K562 (cell line): ENCODE measurements at regions not wholly inside any gene's neighbourhood (a gene's known extent, or its start where the extent isn't known, plus 50 kb on each side); places are given as distances from the start of the nearest gene placed in this dataset.

Source experiments
- ATAC-seq: fragments of 200-7000 bp; cut with Tn5 transposase; 3 replicates; pipeline ENCODE4 v1.9.1; 2020; ENCODE audit warnings: moderate library complexity
- BruUV-seq: library from RNA; stranded (reverse); fragments of 400-500 nt; replicated peaks from 2 replicates; lab custom pipeline; 2021; lab: Mats Ljungman, UMichigan
- CTCF ChIA-PET: fragments of 300-600 bp; formaldehyde crosslinking; extraction: SDS; loops from one replicate; lab custom pipeline; 2021; ENCODE audit warnings: low intra/inter-chr PET ratio; lab: Yijun Ruan, JAX
- POLR2A ChIA-PET: fragments of 300-600, 350-650 bp; sonication (Branson Sonifier 250); formaldehyde crosslinking; extraction: SDS; loops from one replicate; lab custom pipeline; 2021; ENCODE audit warnings: antibody characterized with exemption, inconsistent platforms; lab: Yijun Ruan, JAX
- DNase-seq, 4 experiments: peaks; one replicate each; pipeline versions ENCODE4 v3.0.0 to v3.0.0-alpha.2; 2011 to 2018; ENCODE audit warnings: low spot score in 3 of 4, mixed read lengths in 3 of 4; ENCODE audit errors: extremely low read depth in 1 of 4
- FAIRE-seq: peaks from 2 replicates; lab custom pipeline; 2011; peaks lifted over from hg19 to GRCh38; lab: Jason Lieb, UNC
- H2AFZ ChIP-seq: 2 replicates; pipeline ENCODE4 v1.6.0; 2011; ENCODE audit warnings: low read depth, low read length, control low read depth, inconsistent platforms
- H3K27ac ChIP-seq: fragments of 200-600 bp; 3 replicates; pipeline ENCODE4 v1.8.0; 2011; ENCODE audit warnings: low read depth, mild to moderate bottlenecking, control low read depth, inconsistent platforms, low read length, moderate library complexity, mixed read lengths; ENCODE audit errors: extremely low read depth
- H3K27me3 ChIP-seq, 2 experiments: fragments of 300-600 bp in 1 of 2; 2 replicates in 1 of 2; 3 replicates in 1 of 2; pipeline versions ENCODE4 v1.6.0 to v1.8.0; 2011; ENCODE audit warnings: inconsistent platforms in 2 of 2, low read length in 2 of 2, mild to moderate bottlenecking in 1 of 2, mixed read lengths in 1 of 2, moderate library complexity in 1 of 2; ENCODE audit not compliant: control insufficient read depth in 2 of 2, insufficient read depth in 2 of 2
- H3K36me3 ChIP-seq: fragments of 300-600 bp; 3 replicates; pipeline ENCODE4 v1.8.0; 2011; ENCODE audit warnings: mild to moderate bottlenecking, low read length, inconsistent platforms; ENCODE audit not compliant: control insufficient read depth, insufficient read depth
- H3K4me1 ChIP-seq, 2 experiments: fragments of 200-600 bp in 1 of 2; replicated peaks in 1 of 2; 2 replicates in 1 of 2; 3 replicates in 1 of 2; pipeline versions ENCODE4 v1.5.1 to v1.8.0; 2011; ENCODE audit warnings: inconsistent platforms in 2 of 2, low read length in 2 of 2, mild to moderate bottlenecking in 1 of 2, mixed read lengths in 1 of 2, moderate library complexity in 1 of 2; ENCODE audit not compliant: control insufficient read depth in 2 of 2, insufficient read depth in 2 of 2
- H3K4me2 ChIP-seq: 2 replicates; pipeline ENCODE4 v1.6.1; 2011; ENCODE audit warnings: low read length, control low read depth, inconsistent platforms, mixed read lengths; ENCODE audit not compliant: insufficient read depth
- H3K4me3 ChIP-seq: fragments of 200-600 bp; sonication (generic), shearing (Covaris generic); 2 replicates; pipeline ENCODE4 v1.5.1; 2016; ENCODE audit warnings: control low read depth, inconsistent platforms
- H3K79me2 ChIP-seq: fragments of 200-600 bp; 3 replicates; pipeline ENCODE4 v1.8.0; 2011; ENCODE audit warnings: low read length, inconsistent platforms; ENCODE audit not compliant: control insufficient read depth, insufficient read depth
- H3K9ac ChIP-seq, 2 experiments: 2 replicates each; pipeline versions ENCODE4 v1.6.0 to v1.6.1; 2011; ENCODE audit warnings: low read depth in 2 of 2, low read length in 2 of 2, control low read depth in 1 of 2, inconsistent platforms in 1 of 2, mild to moderate bottlenecking in 1 of 2, mixed read lengths in 1 of 2; ENCODE audit not compliant: insufficient read depth in 1 of 2
- H3K9me1 ChIP-seq: one replicate; pipeline ENCODE4 v1.6.0; 2011; ENCODE audit warnings: inconsistent platforms, mild to moderate bottlenecking, low read length, moderate library complexity; ENCODE audit not compliant: control insufficient read depth, insufficient read depth
- H3K9me3 ChIP-seq: replicated peaks from 2 replicates; pipeline ENCODE4 v1.5.1; 2011; ENCODE audit warnings: low read depth, low read length, inconsistent platforms; ENCODE audit not compliant: control insufficient read depth, insufficient read depth
- H4K20me1 ChIP-seq: replicated peaks from 2 replicates; pipeline ENCODE4 v1.6.1; 2011; ENCODE audit warnings: low read length, inconsistent platforms, mixed read lengths; ENCODE audit not compliant: control insufficient read depth, insufficient read depth
- ARID2 ChIP-seq: fragments of 450-650 bp; IDR thresholded peaks from 2 replicates; pipeline ENCODE4 v1.6.1; 2017; ENCODE audit warnings: antibody characterized with exemption, mild to moderate bottlenecking
- HDAC3 ChIP-seq: fragments of 450-650 bp; IDR thresholded peaks from 2 replicates; pipeline ENCODE4 v1.6.1; 2018; ENCODE audit warnings: borderline replicate concordance, mild to moderate bottlenecking, moderate library complexity; ENCODE audit not compliant: partially characterized antibody
- ZFP36 ChIP-seq: fragments of 150-350 bp; IDR thresholded peaks from 2 replicates; pipeline ENCODE4 v1.6.1; 2018; ENCODE audit warnings: low read length, low read depth; ENCODE audit not compliant: partially characterized antibody
- ZNF316 ChIP-seq: fragments of 450-650 bp; IDR thresholded peaks from 2 replicates; pipeline ENCODE4 v1.6.1; 2016
- WGBS: fragments of 100-300 bp; shearing (Covaris generic); methylation state at CpG from one replicate; pipeline ENCODE4 v1.1.6; 2016; ENCODE audit warnings: low coverage, mixed read lengths; ENCODE audit not compliant: insufficient coverage; ENCODE audit errors: missing lambda C conversion rate; 5-methylcytosine and 5-hydroxymethylcytosine counted together
- in situ Hi-C: fragments of 300-500 bp; cut with MboI; formaldehyde crosslinking; loops from 4 replicates; pipeline ENCODE4 v1.15.0; 2018; ENCODE audit warnings: inconsistent platforms, mixed read lengths
- intact Hi-C: fragments of 100-400 bp; cut with micrococcal nuclease; formaldehyde crosslinking; loops from 2 replicates; pipeline ENCODE4 v1.14.2; 2022

GRCh38 chr16:31767267-31767666 is 106.3 kb upstream of the ZNF267 start:
- no peak for ATAC-seq
- no peaks in the 10 kb centered on the region for H3K27me3 ChIP-seq
- no peak overlapping the region for H3K27ac ChIP-seq
- POLR2A ChIA-PET = no interaction called here
- no peaks in the 10 kb centered on the region for H3K9me3 ChIP-seq
- no peaks in the 10 kb centered on the region for H4K20me1 ChIP-seq
- no peak overlapping the region for H3K9ac ChIP-seq
- no peaks in the 10 kb centered on the region for H3K79me2 ChIP-seq
- no peak overlapping the region for H3K4me3 ChIP-seq
- FAIRE-seq = peak; percentile 19
- DNase-seq = no peak
- TF ChIP-seq ARID2 (no peak), ZNF316 (peak; percentile 32; the same call in 1 of the 2 replicates)
- intact Hi-C loops (no loop called here), in situ Hi-C loops (no loop called here)
- WGBS = 46% methylated on average over 10 of the region's 10 CpGs
- H3K9me1 ChIP-seq = no peaks in the 10 kb centered on the region
- H3K36me3 ChIP-seq = no peaks in the 10 kb centered on the region
- no peak overlapping the region for H3K4me2 ChIP-seq
- CTCF ChIA-PET = no interaction called here
- no peak overlapping the region for H2AFZ ChIP-seq
- H3K4me1 ChIP-seq = no peaks in the 10 kb centered on the region
- no TSS peak for BruUV-seq

- CTCF ChIA-PET = no interaction called here
These were observed 93.3 kb upstream of the ZNF267 start for GRCh38 chr16:31780342-31780741.

More at GRCh38 chr16:31780342-31780741, 93.3 kb upstream of the ZNF267 start:
- Histone ChIP-seq H3K79me2 (no peaks in the 10 kb centered on the region), H3K4me2 (no peak overlapping the region), H3K9me1 (no peaks in the 10 kb centered on the region), H3K9ac (no peak overlapping the region), H3K27ac (no peak overlapping the region), H3K27me3 (no peaks in the 10 kb centered on the region), H3K36me3 (no peaks in the 10 kb centered on the region), H3K9me3 (0 out of 2 replicates have a peak, but pooled peaks cover 3% of the 10 kb centered on the region), H4K20me1 (no peaks in the 10 kb centered on the region), H2AFZ (no peak overlapping the region), H3K4me1 (no peaks in the 10 kb centered on the region), H3K4me3 (no peak overlapping the region)
- TF ChIP-seq ZFP36 (peak; percentile 55), HDAC3 (no peak)
- no peak for DNase-seq
- no peak for FAIRE-seq
- no peak for ATAC-seq
- in situ Hi-C loops (no loop called here), intact Hi-C loops (no loop called here)
- no TSS peak for BruUV-seq
- 14% methylated on average over 1 of the region's 1 CpG for WGBS
- POLR2A ChIA-PET = no interaction called here
